Panc1 (cell line): ENCODE measurements at regions not wholly inside any gene's neighbourhood (a gene's known extent, or its start where the extent isn't known, plus 50 kb on each side); places are given as distances from the start of the nearest gene placed in this dataset.

ENCODE experiments used
- POLR2AphosphoS5 ChIP-seq: IDR thresholded peaks from 2 replicates; pipeline ENCODE4 v1.6.1; 2012; ENCODE audit warnings: mild to moderate bottlenecking, low read depth, low read length, moderate library complexity
- SIN3A ChIP-seq: IDR thresholded peaks from 2 replicates; pipeline ENCODE4 v1.6.1; 2012; ENCODE audit warnings: low read depth, mild to moderate bottlenecking, low read length, moderate library complexity, borderline replicate concordance; ENCODE audit not compliant: insufficient read depth
- TF ChIP-seq, protein P1 (sequence below): fragments of 450-650 bp; IDR thresholded peaks from 2 replicates; pipeline ENCODE4 v1.5.1; 2017; ENCODE audit warnings: mild to moderate bottlenecking

DNA sequence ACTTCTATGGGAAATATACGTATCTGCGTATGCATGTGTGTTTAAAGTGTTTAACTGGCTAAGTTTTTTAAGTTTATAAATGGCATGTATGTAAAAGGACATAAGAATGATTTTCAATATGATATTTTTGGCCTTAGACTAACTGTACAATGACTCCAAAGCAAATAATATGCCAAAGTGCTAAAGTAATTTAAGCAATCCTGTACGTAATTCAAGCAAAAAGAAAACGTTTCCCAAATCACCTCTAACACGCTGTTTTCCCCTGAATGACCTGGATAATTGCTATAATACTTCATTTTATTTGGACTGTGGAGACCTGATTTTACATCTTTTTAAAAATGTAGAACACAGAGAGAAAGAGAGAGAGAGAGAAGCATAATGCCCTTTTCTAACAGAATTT is 183.0 kb upstream of the HAND2 start:
- TF ChIP-seq, protein P1, sequence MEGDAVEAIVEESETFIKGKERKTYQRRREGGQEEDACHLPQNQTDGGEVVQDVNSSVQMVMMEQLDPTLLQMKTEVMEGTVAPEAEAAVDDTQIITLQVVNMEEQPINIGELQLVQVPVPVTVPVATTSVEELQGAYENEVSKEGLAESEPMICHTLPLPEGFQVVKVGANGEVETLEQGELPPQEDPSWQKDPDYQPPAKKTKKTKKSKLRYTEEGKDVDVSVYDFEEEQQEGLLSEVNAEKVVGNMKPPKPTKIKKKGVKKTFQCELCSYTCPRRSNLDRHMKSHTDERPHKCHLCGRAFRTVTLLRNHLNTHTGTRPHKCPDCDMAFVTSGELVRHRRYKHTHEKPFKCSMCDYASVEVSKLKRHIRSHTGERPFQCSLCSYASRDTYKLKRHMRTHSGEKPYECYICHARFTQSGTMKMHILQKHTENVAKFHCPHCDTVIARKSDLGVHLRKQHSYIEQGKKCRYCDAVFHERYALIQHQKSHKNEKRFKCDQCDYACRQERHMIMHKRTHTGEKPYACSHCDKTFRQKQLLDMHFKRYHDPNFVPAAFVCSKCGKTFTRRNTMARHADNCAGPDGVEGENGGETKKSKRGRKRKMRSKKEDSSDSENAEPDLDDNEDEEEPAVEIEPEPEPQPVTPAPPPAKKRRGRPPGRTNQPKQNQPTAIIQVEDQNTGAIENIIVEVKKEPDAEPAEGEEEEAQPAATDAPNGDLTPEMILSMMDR: no peak
- TF ChIP-seq POLR2AphosphoS5: no peak
- TF ChIP-seq SIN3A: no peak
